ENCODE measurements at regions not wholly inside any gene's neighbourhood (a gene's known extent, or its start where the extent isn't known, plus 50 kb on each side); places are given as distances from the start of the nearest gene placed in this dataset.

GRCh38 chr2:175827856-175828255, 174.2 kb downstream of the LNPK start:
- H3K27ac ChIP-seq (ENCODE audit: insufficient read depth, low read depth, low read length): no peak overlapping the region
- no peaks in the 10 kb centered on the region for H3K4me1 ChIP-seq (ENCODE audit: control insufficient read depth, extremely low read depth, insufficient read depth, low read length)
- H3K4me3 ChIP-seq (replicated peaks in 1 of 3; ENCODE audit: insufficient read depth in 1 of 3, low read depth in 1 of 3, low read length in 3 of 3): no peak overlapping the region
- H3K9me3 ChIP-seq (replicated peaks; ENCODE audit: control insufficient read depth, insufficient read depth, low read length): no peaks in the 10 kb centered on the region
- H3K4me2 ChIP-seq (ENCODE audit: insufficient read depth, low read length): no peak overlapping the region
- H4K20me1 ChIP-seq (replicated peaks; ENCODE audit: control insufficient read depth, extremely low read depth, insufficient read depth, low read length): no peaks in the 10 kb centered on the region
- TF ChIP-seq FOS (IDR thresholded peaks at IDR 0.05; ENCODE audit: borderline replicate concordance, insufficient read depth, low read length) (no peak), CTCF (IDR thresholded peaks at IDR 0.05; ENCODE audit: extremely low read depth in 1 of 2, insufficient read depth in 1 of 2, low read depth in 1 of 2, low read length in 2 of 2) (no peak), POLR2A (IDR thresholded peaks at IDR 0.05; ENCODE audit: low read depth, low read length) (no peak), GATA2 (IDR thresholded peaks at IDR 0.05; ENCODE audit: insufficient read depth, insufficient read length, low read depth, low read length) (no peak), POLR2AphosphoS5 (IDR thresholded peaks at IDR 0.05; ENCODE audit: insufficient read depth, low read depth, low read length) (no peak), JUN (IDR thresholded peaks at IDR 0.05; ENCODE audit: borderline replicate concordance, insufficient read depth, insufficient read length, low read depth) (no peak), EZH2 (IDR thresholded peaks at IDR 0.05; ENCODE audit: borderline replicate concordance, low read depth, low read length, severe bottlenecking) (no peak), MAX (IDR thresholded peaks at IDR 0.05; ENCODE audit: insufficient read depth, insufficient read length) (no peak), MYC (IDR thresholded peaks at IDR 0.05; ENCODE audit: low read depth, low read length) (no peak)
- dilution Hi-C loops (cut with MboI; ENCODE audit: extremely low pct_ligation_motif_present, low sequenced_read_pairs): no loop called here
- ChIA-PET POLR2A (no interaction called here), CTCF (no interaction called here)
- H3K9ac ChIP-seq (replicated peaks; ENCODE audit: extremely low read depth, insufficient read depth, low read length): no peak overlapping the region
- H3K36me3 ChIP-seq (ENCODE audit: control insufficient read depth in 2 of 2, extremely low read depth in 1 of 2, insufficient read depth in 2 of 2, low read length in 2 of 2): no peaks in the 10 kb centered on the region
- peaks cover 0 to 2% of the 10 kb centered on the region in 2 experiments for H3K27me3 ChIP-seq (ENCODE audit: control insufficient read depth in 2 of 2, insufficient read depth in 2 of 2, low read length in 2 of 2)
- FAIRE-seq (no peak), DNase-seq (ENCODE audit: low read depth, low spot score) (no peak)
- H2AFZ ChIP-seq (ENCODE audit: low read depth, low read length): no peak overlapping the region
- H3K79me2 ChIP-seq (ENCODE audit: control insufficient read depth, insufficient read depth, low read length): no peaks in the 10 kb centered on the region
- intact Hi-C loops (cut with micrococcal nuclease): no loop called here
- no TSS peak for BruUV-seq (replicated peaks)
- H3K9me1 ChIP-seq (replicated peaks; ENCODE audit: control insufficient read depth, extremely low read depth, insufficient read depth, low read length): no peaks in the 10 kb centered on the region

Data from endothelial cell of umbilical vein (primary cell).